DLD1 (cell line): ENCODE measurements at regions not wholly inside any gene's neighbourhood (a gene's known extent, or its start where the extent isn't known, plus 50 kb on each side); places are given as distances from the start of the nearest gene placed in this dataset.
"Not testable (repeated sequence)": the region's sequence is repeated elsewhere in the genome, so short reads cannot be mapped to it uniquely, and the experiment has no call there.

ENCODE experiments used
- in situ Hi-C: cut with HindIII; loops from 2 replicates; pipeline ENCODE4 v1.10.0; 2017; ENCODE audit warnings: low sequenced_read_pairs

DNA sequence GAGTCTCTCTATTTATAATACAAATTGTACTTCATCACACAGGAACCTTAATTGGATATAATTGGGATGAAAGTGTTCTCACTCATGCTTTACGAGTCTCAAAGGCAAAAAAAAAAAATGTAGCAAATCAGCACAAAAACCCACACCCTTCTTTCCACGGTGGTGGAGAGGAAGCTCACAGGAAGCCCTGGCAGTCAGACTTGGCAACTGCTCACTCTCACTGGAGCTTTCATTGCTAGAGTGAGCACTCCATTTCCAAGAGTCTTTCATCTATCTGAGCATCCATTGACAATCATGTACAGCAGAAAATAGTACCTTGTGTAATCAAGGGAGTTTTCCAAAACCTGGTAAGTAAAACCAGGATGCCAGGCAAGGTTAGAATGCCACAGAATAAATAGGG is 2159.4 kb upstream of the AGA start:
- in situ Hi-C loops: no loop called here

DNA sequence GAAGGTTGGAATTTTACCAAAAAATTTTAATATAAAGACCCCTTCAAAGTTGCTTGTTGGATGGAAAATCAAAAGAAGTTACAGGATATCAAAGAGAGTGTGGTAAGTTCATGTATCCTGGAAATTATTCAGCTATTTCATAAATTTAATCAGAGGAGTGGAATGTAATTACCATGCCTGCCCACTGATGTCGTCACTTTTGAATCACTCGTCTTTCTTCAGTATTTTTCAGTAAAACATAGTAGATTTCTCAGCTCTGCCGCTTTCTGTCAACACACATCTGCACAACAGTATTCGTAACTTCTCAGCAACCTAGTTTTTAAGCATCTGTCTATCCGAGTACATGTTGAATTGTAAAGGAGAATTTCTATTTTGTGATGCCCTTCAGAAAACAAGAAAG is 2163.0 kb upstream of the AGA start:
- in situ Hi-C loops: no loop called here

DNA sequence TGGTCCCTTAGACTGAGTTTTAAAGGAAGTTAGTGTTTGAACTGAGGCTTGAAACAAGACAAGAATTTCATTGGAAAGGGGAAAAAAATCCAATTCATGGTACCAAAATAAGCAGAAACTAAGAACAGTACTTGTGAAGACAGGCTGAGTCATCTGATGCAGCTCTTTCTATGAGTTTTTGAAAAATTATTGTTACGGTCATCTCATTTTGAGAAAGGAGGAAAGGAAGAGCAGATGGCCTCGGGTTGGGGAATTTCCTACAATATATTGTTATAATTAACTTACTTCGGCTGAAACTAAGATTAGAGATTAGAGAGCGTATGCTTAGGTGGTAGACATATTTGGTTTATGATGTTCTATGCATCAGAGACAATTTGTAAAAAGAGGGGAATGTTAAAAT is 2164.8 kb upstream of the AGA start:
- in situ Hi-C loops: no loop called here

DNA sequence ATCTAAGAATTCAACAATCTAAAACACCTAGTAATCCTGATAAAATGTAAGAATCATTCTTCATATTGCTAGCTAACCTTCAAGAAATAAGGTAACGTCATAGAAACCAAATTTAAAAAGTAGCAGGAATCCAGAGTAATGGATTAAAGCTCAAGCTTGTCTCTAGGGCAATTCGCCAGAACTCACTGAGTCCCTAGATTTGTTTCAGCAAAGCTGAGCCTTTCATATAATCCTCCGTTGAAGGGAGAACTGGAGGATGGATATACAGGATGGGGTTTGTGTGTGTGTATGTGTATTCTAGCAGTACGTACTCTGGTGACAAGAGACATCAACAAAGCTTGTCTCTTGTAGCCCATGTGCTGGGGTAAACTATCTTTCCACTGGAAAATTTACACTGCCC is 2173.5 kb upstream of the AGA start:
- in situ Hi-C loops: no loop called here

DNA sequence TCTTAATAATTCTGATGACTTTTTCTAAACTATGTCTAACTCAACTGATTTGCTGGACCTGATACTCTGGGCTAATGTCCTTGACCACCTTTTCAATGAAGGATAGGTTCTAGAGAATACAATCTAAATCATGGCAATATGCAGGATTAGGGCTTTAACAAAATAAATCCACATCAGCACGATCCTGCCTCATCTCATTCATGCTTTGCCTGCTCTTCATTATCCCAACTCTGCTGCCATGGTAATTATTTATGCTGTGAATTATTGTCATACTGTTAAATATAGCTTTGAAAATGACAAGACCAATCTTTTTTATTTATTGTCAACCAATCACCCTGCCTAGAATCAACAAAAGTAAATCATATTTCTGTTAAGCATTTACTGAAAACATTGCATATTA is 2176.7 kb upstream of the AGA start:
- in situ Hi-C loops: no loop called here

DNA sequence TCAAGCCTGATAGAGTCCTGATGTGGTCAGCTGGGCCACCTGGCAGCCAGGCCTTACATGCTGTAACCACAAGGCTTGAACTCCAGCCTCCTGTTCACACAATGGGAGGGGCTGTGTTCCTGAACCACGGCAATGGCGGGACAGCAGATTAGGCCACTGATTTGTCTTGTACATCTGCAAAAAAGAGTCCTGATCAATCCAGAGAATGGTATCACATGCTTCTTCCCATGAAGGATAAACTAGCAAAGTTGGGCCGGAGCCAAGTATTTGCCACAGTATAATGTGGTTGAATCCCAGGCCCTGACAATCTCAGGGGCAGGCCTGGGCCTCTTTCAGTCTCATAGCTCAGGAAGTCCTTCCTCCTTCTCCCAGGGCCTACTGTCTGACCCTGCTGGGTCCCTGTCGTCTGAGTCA is 2182.5 kb upstream of the AGA start:
- in situ Hi-C loops: no loop called here

DNA sequence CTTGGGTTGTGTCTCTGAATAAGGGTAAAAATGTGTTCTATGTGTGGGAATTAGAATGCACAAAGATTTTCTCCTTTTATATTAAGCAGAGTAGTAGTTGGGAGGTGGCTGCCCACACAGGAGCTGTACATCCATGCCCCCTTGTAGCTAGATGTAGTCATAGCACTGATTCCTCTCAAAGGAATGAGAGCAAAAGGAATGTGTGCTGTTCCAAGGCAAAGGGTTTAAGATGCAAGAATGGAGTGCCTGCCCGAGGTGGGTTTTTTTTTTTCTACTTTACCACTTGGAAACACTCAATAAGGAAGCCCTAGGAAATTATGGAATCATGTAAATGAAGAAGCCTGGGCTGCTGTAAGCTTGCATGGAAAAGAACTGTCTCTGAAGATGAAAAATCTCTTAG is 2183.2 kb upstream of the AGA start:
- in situ Hi-C loops: no loop called here

DNA sequence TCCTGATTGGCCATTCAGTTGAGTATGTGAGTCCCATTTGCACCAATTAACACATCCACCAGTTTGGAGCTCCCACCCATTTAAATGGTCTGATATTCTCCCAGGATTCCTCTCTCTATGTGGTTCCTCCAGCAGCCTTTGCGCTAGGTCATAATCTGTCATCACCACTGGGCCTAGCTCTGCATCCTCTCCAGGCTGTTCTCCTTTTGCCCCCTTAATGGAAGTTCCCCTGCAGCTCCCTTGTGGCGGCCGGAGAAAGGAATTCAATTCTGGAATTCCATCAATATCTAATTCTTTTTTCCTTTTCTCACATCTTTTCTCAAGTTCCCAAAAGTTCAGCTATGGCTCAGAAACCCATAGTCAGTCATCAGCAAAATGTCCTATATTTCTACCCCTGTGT is 2184.4 kb upstream of the AGA start:
- in situ Hi-C loops: no loop called here

DNA sequence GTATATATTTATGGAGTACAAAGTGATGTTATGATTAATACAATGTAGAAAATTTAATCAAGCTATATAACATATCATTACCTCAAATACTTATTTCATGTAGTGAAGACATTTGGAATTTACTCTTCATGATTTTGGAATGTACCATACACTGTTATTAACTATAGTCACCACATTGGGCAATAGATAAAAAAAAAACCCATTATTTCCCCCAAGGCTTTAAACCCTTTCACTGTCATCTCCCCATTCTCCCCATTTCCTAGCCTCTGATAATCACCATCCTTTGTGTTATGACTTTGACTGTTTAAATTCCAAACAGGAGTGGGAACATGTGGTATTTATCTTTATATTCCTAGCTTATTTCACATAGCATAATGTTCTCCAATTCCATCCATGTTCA is 2189.1 kb upstream of the AGA start:
- in situ Hi-C loops: no loop called here

DNA sequence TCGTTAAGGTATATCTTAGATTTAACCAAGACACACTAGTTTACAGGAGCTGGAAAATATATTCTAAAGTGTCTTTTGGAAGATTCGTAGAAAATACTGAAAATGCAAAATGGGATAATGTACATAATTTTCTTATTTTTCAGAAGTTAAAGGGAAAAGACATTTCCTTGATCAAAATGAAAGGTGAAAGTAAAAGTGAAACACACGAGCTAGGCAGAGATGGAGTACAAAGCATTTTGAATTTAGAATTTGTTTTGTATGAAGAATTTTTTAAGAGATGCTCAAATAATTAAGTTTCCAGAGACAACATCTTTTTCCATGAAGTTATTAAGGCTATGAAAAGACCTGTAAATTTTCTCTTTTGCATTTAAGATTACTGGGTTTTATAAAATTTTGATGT is 2192.6 kb upstream of the AGA start:
- in situ Hi-C loops: no loop called here

DNA sequence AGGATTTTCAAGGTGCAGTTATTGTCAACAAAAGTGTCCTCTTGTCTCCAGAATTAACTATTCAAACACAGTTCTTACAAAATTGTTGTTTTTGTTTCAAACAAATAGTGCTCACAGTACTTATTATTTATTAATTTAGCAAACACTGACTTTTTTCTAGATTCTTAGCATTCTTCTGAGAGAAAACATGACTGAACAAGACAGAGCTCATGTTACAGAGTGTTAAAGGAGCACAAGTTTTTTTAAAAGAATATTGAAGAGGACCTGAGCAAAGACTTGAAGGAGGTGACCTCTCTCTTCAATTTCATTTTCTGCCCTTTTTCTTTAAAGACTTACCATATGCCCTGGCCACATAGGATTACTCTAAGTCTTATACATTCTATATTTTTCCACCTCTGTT is 2220.3 kb upstream of the AGA start:
- in situ Hi-C loops: no loop called here

DNA sequence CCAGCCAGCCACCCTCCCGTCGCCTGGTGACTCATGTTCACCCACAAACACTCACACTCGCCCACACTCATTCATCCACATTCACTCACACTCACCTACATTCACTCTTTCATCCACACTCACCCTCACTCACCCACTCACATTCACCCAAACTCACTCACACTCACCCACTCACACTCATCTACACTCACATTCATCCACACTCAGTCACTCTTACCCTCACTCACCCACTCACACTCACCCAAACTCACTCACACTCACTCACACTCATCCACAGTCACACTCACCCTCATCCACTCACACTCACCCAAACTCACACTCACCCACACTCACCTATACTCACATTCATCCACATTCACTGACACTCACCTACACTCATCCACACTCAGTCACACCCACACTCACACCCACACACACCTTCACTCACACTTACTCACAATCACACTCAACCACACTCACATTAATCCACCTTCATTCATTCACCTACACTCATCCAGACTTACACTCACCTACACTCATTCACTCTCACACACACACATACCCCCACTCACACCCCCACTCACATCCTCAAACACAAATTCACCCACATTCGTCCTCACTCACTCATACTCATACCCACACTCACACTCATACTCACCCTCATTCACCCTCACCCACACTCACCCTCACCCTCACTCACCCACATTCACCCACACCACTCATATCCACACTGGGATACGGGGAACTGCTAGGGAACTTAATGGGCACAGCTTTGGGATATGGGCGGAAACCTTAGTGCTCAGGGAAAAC is 2221.6 kb upstream of the AGA start:
- in situ Hi-C loops: no loop called here

DNA sequence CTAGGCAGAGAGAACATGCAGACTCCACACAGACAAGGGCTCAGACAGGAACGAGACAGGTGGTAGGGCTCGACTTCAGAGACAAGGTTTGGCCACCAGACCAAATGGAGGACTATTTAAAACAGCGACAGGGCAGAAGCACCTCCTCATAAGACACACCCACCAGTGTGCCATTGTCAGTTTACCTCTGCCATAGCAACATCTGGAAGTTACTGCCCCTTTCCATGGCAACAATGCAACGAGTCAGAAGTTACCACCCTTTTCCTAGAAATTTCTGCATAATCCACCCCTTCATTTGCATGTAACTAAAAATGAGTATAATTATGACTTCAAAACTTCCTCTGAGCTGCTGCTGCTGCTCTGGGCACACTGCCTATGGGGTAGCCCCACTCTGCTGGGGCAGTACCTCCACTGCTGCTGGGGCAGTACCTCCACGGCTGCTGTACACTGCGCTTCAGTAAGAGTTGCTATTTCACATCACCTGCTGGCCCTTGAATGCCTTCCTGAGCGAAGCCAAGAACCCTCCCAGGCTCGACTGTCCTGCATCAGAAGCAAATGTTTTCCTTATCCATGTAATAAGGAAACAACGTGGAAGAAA is 2222.3 kb upstream of the AGA start:
- in situ Hi-C loops: no loop called here

DNA sequence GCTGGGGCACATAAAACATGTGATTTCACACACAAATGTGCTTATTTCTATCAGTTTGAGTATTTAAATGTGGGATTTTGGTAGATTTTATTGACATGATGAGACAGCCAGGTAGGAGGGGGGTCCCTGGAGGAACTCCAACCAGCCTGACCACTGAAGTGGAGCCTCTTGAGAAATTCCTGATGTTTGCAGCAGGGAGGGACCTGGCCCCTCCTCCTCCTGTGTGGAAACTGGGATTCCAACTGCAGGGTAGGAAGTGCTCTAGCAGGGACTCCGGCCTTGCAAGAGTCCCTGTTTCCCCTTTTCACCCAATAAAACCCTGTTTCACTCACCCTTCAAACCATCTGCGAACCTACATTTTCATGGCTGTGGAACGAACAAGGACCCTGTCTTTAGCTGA is 2224.0 kb upstream of the AGA start:
- in situ Hi-C loops: no loop called here

DNA sequence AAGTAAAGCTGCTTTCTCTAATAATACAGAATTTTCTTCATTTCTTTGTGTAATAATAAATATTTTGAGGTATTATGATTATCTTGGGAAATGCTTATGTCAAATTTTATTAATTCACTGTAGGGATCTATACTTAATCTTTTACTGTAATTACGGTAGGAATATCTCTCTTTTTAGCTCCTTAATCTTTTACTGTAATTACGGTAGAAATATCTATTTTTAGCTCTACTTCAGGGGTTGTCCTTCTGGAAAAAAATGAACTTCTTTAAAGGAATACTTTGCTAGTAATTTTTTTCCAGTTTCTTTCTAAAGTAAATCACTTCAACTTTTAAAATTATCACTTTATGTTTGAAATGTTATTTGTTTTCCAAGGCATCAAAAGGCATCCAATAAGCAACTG is 2229.4 kb upstream of the AGA start:
- in situ Hi-C loops: no loop called here

DNA sequence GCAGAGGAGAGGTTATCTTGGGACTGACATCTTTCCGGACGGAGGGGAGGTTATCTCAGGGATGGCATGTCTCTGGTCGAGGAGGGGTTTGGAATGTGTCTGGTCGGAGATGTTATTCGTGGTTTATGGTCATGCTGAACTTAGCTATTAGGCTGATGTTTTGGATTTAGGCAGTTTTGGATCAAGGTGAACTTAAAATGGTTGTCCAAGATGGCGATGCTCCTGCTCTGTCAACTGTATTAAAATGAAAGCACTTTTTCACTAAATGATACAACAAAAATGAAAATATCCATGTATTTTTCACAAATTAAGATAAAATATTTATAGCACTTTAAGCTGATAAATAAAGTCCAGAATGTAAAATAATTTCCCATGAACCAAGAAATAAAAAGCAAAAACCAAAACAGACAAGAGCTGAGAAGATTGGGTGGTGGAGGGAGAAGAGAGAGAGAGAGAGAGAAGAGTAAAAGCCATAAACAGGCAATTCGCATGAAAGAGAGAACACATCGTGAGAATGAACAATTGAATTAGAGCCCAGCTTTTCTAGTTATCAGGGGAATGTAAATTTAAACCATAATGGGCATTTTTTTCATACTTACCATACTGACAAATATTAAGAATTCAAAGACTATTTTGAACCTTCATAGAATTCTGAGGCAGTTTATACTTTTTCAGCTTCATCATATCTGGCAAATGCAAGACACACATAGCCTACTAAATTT is 2236.0 kb upstream of the AGA start:
- in situ Hi-C loops: no loop called here

DNA sequence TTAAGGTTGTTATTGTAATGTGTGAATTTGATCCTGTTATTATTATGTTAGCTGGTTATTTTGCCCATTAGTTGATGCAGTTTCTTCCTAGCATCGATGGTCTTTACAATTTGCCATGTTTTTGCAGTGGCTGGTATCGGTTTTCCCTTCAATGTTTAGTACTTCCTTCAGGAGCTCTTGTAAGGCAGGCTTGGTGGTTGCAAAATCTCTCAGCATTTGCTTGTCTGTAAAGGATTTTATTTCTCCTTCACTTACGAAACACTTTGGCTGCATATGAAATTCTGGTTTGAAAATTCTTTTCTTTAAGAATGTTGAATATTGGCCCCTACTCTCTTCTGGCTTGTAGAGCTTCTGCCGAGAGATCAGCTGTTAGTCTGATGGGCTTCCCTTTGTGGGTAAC is 2241.4 kb upstream of the AGA start:
- in situ Hi-C loops: not testable (repeated sequence)

DNA sequence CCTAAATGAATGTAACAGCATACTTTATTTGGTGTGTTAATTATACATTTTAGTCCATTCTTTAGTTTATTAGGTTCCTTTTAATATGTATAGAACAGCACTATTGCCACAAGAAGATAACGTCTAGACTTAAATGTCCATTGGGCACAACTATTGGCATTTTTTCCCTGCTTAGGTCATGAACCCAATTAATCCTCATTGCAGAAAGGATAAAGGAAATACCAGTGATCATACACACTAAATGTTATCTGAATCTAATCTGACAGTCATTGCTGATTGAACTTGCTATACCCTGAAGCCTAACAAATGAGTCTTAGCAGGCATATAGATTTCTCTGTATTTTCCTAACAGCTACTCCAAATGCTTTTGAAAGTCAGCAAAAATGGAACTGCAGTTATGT is 2250.0 kb upstream of the AGA start:
- in situ Hi-C loops: no loop called here

DNA sequence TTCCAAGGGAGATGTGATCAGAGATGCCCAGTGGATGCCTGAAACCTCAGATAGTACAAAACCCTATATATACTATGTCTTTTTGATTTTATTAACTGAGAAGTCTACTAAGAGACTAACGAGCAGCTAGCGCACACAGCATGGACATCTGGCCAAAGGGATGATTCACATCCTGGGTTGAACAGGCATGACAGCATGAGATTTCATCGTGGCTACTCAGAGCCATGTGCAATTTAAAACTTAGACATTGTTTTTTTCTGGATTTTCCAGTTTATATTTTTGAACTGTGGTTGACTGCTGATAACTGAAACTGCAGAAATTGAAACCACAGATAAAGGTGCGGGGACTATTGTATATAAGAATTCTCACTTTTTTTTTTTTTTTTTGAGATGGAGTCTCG is 2252.9 kb upstream of the AGA start:
- in situ Hi-C loops: no loop called here

DNA sequence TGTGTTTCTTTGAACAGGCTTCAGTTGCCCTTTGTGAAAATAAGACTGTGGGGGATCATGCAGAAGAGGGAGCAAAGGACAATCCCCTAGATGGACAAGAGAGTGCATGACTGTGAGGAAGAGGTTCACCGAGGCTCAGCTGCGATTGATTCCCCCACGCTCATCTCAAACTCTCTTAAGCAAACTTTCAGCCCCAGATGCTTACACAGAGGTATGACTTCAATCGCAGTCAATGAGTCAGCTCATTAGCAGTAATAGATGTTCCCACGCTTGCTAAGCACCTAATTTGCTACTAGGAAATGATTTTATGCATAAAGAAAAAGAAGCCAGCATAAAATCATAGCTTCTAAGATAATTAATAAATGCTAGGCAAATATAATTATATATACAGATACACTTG is 2256.1 kb upstream of the AGA start:
- in situ Hi-C loops: no loop called here

DNA sequence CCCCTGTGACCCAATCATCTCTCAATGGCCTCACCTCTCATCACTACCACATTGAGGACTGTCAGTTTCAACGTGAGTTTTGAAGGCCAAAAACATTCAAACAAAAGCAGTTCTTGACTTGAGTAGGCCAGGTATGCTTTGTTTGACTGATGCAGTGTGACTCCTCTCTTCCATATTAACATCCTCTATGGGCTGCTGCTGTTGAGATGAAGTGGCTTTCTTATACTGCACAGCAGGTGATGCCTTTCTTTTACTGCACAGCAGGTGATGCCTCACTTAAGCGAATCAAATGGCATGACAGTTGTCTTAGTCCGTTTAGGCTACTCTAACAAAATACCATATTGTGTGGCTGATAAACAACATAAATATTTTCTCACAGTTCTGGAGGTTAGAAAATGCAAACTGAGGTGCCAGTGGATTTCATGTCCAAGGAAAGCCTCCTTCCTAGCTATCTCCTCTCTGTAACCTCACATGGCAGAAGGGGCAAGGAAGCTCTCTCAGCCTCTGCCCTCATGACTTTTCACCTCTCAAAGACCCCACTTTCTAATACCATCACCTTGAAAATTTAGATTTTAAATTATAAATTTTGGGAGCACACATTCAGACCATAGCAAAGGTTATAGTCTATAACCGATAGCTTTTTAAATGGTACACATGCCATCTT is 2267.9 kb upstream of the AGA start:
- in situ Hi-C loops: no loop called here
